Smooth muscle cell (in vitro differentiated cells): ENCODE measurements at regions not wholly inside any gene's neighbourhood (a gene's known extent, or its start where the extent isn't known, plus 50 kb on each side); places are given as distances from the start of the nearest gene placed in this dataset.

Experiments used
- DNase-seq: peaks from one replicate; lab custom pipeline; 2025; ENCODE audit not compliant: unreplicated experiment; lab: John Stamatoyannopoulos, UW
- H2AFZ ChIP-seq: fragments of 200-600 bp; sonication (generic); 2 replicates; pipeline ENCODE4 v1.6.0; 2016; ENCODE audit warnings: antibody characterized with exemption, low read depth, mild to moderate bottlenecking
- H3F3A ChIP-seq: fragments of 200-600 bp; sonication (generic); 2 replicates; pipeline ENCODE4 v1.6.0; 2017; ENCODE audit warnings: antibody characterized with exemption, low read depth
- H3K27ac ChIP-seq: fragments of 200-600 bp; sonication (generic); 2 replicates; pipeline ENCODE4 v1.5.1; 2016; ENCODE audit warnings: low read depth, mild to moderate bottlenecking
- H3K27me3 ChIP-seq: fragments of 200-600 bp; sonication (generic); 2 replicates; pipeline ENCODE4 v1.6.1; 2016; ENCODE audit warnings: low read depth, mild to moderate bottlenecking
- H3K36me3 ChIP-seq: fragments of 200-600 bp; sonication (generic); 2 replicates; pipeline ENCODE4 v1.5.1; 2016; ENCODE audit warnings: low read depth
- H3K4me1 ChIP-seq: fragments of 200-600 bp; sonication (generic); 2 replicates; pipeline ENCODE4 v1.5.1; 2016; ENCODE audit warnings: low read depth
- H3K4me2 ChIP-seq: fragments of 200-600 bp; sonication (generic); 2 replicates; pipeline ENCODE4 v1.6.0; 2016; ENCODE audit warnings: mild to moderate bottlenecking
- H3K4me3 ChIP-seq: fragments of 200-600 bp; sonication (generic); 2 replicates; pipeline ENCODE4 v1.5.1; 2016; ENCODE audit warnings: mild to moderate bottlenecking
- H3K79me2 ChIP-seq: fragments of 200-600 bp; sonication (generic); 2 replicates; pipeline ENCODE4 v1.6.0; 2016; ENCODE audit warnings: low read depth, mild to moderate bottlenecking
- H3K9ac ChIP-seq: fragments of 200-600 bp; sonication (generic); 2 replicates; pipeline ENCODE4 v1.6.0; 2016; ENCODE audit warnings: low read depth
- H3K9me3 ChIP-seq: fragments of 200-600 bp; sonication (generic); replicated peaks from 2 replicates; pipeline ENCODE4 v1.5.1; 2016; ENCODE audit warnings: low read depth
- H4K20me1 ChIP-seq: fragments of 200-600 bp; sonication (generic); 2 replicates; pipeline ENCODE4 v1.6.0; 2016; ENCODE audit warnings: low read depth
- CTCF ChIP-seq: fragments of 200-600 bp; sonication (generic); IDR thresholded peaks from 2 replicates; pipeline ENCODE4 v1.5.1; 2017; ENCODE audit warnings: borderline replicate concordance, mild to moderate bottlenecking, antibody characterized with exemption; ENCODE audit not compliant: insufficient read depth, poor library complexity, severe bottlenecking
- WGBS: methylation state at CpG from one replicate; pipeline ENCODE4 v1.1.7; 2016; ENCODE audit warnings: low lambda C conversion rate; 5-methylcytosine and 5-hydroxymethylcytosine counted together

GRCh38 chr3:182728238-182728637 is 65.1 kb upstream of the ATP11B start:
- Histone ChIP-seq H3K27me3 (no peaks in the 10 kb centered on the region), H3F3A (no peaks in the 10 kb centered on the region), H3K36me3 (no peaks in the 10 kb centered on the region), H3K4me2 (no peak overlapping the region), H3K27ac (no peak overlapping the region), H2AFZ (no peak overlapping the region), H3K4me1 (peaks cover 14% of the 10 kb centered on the region), H4K20me1 (no peaks in the 10 kb centered on the region), H3K79me2 (no peaks in the 10 kb centered on the region), H3K4me3 (no peak overlapping the region), H3K9me3 (no peaks in the 10 kb centered on the region), H3K9ac (no peak overlapping the region)
- WGBS: 99% methylated on average over 3 of the region's 3 CpGs
- DNase-seq: no peak
- TF ChIP-seq CTCF: no peak

GRCh38 chr3:182729903-182730674 is 63.2 kb upstream of the ATP11B start:
- peaks cover 14% of the 10 kb centered on the region for H3K4me1 ChIP-seq
- H3K36me3 ChIP-seq: no peaks in the 10 kb centered on the region
- no peak for TF ChIP-seq CTCF
- no peaks in the 10 kb centered on the region for H3K9me3 ChIP-seq
- DNase-seq: no peak
- no peaks in the 10 kb centered on the region for H3K79me2 ChIP-seq
- no peak overlapping the region for H2AFZ ChIP-seq
- no peaks in the 10 kb centered on the region for H3F3A ChIP-seq
- H3K27me3 ChIP-seq: no peaks in the 10 kb centered on the region
- H3K4me2 ChIP-seq: no peak overlapping the region
- H4K20me1 ChIP-seq: no peaks in the 10 kb centered on the region
- H3K4me3 ChIP-seq: no peak overlapping the region
- 91% methylated on average over 19 of the region's 19 CpGs for WGBS
- H3K9ac ChIP-seq: no peak overlapping the region
- no peak overlapping the region for H3K27ac ChIP-seq

GRCh38 chr3:182730675-182731042 is 62.6 kb upstream of the ATP11B start:
- Histone ChIP-seq H3F3A (no peaks in the 10 kb centered on the region), H3K9ac (no peak overlapping the region), H2AFZ (no peak overlapping the region), H3K27me3 (no peaks in the 10 kb centered on the region), H3K79me2 (no peaks in the 10 kb centered on the region), H4K20me1 (no peaks in the 10 kb centered on the region), H3K4me3 (no peak overlapping the region), H3K27ac (no peak overlapping the region), H3K36me3 (no peaks in the 10 kb centered on the region), H3K4me1 (peaks cover 8% of the 10 kb centered on the region), H3K9me3 (no peaks in the 10 kb centered on the region), H3K4me2 (no peak overlapping the region)
- DNase-seq: no peak
- 92% methylated on average over 1 of the region's 1 CpG for WGBS
- TF ChIP-seq CTCF: no peak

GRCh38 chr3:182731764-182732163 is 61.5 kb upstream of the ATP11B start:
- Histone ChIP-seq H3K36me3 (no peaks in the 10 kb centered on the region), H3K27me3 (no peaks in the 10 kb centered on the region)
- no peak for TF ChIP-seq CTCF

More at GRCh38 chr3:182731764-182732163, 61.5 kb upstream of the ATP11B start:
- WGBS: 92% methylated on average over 3 of the region's 3 CpGs
- Histone ChIP-seq H3K79me2 (no peaks in the 10 kb centered on the region), H3F3A (no peaks in the 10 kb centered on the region), H3K4me1 (no peaks in the 10 kb centered on the region), H3K4me3 (no peak overlapping the region), H2AFZ (no peak overlapping the region), H3K9me3 (no peaks in the 10 kb centered on the region), H3K9ac (no peak overlapping the region), H3K4me2 (no peak overlapping the region), H4K20me1 (no peaks in the 10 kb centered on the region), H3K27ac (no peak overlapping the region)
- DNase-seq: no peak
